H1 (cell line): ENCODE measurements at regions not wholly inside any gene's neighbourhood (a gene's known extent, or its start where the extent isn't known, plus 50 kb on each side); places are given as distances from the start of the nearest gene placed in this dataset.

Experiments used
- CTCF ChIA-PET: fragments of 300-600 bp; sonication (Branson Sonifier 250); formaldehyde crosslinking; loops from one replicate; lab custom pipeline; 2021; ENCODE audit not compliant: partially characterized antibody; lab: Charles Lee
- POLR2A ChIA-PET: fragments of 300-600 bp; sonication (Branson Sonifier 250); formaldehyde crosslinking; loops from one replicate; lab custom pipeline; 2021; ENCODE audit warnings: inconsistent platforms; ENCODE audit not compliant: partially characterized antibody; lab: Charles Lee
- DNase-seq, 2 experiments: peaks; one replicate each; pipeline versions ENCODE4 v3.0.0 to v3.0.0-alpha.2; 2010 to 2022; ENCODE audit warnings: low spot score in 2 of 2, low read depth in 1 of 2, mixed read lengths in 1 of 2
- FAIRE-seq: peaks from 2 replicates; lab custom pipeline; 2011; peaks lifted over from hg19 to GRCh38; lab: Jason Lieb, UNC
- H2AFZ ChIP-seq: 2 replicates; pipeline ENCODE4 v1.8.1; 2012; ENCODE audit warnings: low read length, inconsistent platforms
- H2AK5ac ChIP-seq: 2 replicates; pipeline ENCODE4 v1.6.1; 2013; ENCODE audit warnings: low read depth, low read length
- H2BK120ac ChIP-seq: replicated peaks from 2 replicates; pipeline ENCODE3; 2013; ENCODE audit warnings: low read depth, low read length, inconsistent platforms
- H2BK12ac ChIP-seq: 2 replicates; pipeline ENCODE4 v1.6.1; 2013; ENCODE audit warnings: low read depth, low read length
- H2BK15ac ChIP-seq: 2 replicates; pipeline ENCODE4 v1.6.1; 2013; ENCODE audit warnings: low read length
- H2BK20ac ChIP-seq: 2 replicates; pipeline ENCODE4 v1.6.1; 2013; ENCODE audit warnings: low read length
- H2BK5ac ChIP-seq: 2 replicates; pipeline ENCODE4 v1.6.1; 2013; ENCODE audit warnings: low read depth, low read length
- H3K14ac ChIP-seq: 2 replicates; pipeline ENCODE4 v1.6.1; 2013; ENCODE audit warnings: inconsistent platforms; ENCODE audit not compliant: insufficient read length
- H3K18ac ChIP-seq: 2 replicates; pipeline ENCODE4 v1.6.1; 2013; ENCODE audit warnings: low read length; ENCODE audit errors: extremely low read depth
- H3K23ac ChIP-seq: 2 replicates; pipeline ENCODE4 v1.6.1; 2013; ENCODE audit warnings: inconsistent platforms; ENCODE audit not compliant: insufficient read length
- H3K23me2 ChIP-seq: 2 replicates; pipeline ENCODE4 v1.6.1; 2013; ENCODE audit warnings: low read depth, low read length
- H3K27ac ChIP-seq: 2 replicates; pipeline ENCODE4 v1.6.1; 2011; ENCODE audit warnings: low read depth, low read length, inconsistent platforms
- H3K27me3 ChIP-seq, 4 experiments: replicated peaks in 1 of 4; 1 replicate in 1 of 4; 2 replicates in 3 of 4; pipeline versions ENCODE4 v1.6.1 to v1.8.1; 2011 to 2013; ENCODE audit warnings: low read length in 3 of 4, mild to moderate bottlenecking in 3 of 4, inconsistent platforms in 2 of 4, mixed read lengths in 2 of 4, moderate library complexity in 1 of 4; ENCODE audit not compliant: control insufficient read depth in 3 of 4, insufficient read depth in 3 of 4; ENCODE audit errors: extremely low read depth in 1 of 4
- H3K36me3 ChIP-seq, 4 experiments: 2 replicates each; pipeline versions ENCODE4 v1.6.1 to v1.8.1; 2011 to 2013; ENCODE audit warnings: mild to moderate bottlenecking in 4 of 4, low read length in 3 of 4, moderate library complexity in 2 of 4, control low read depth in 1 of 4, inconsistent platforms in 1 of 4; ENCODE audit not compliant: insufficient read depth in 4 of 4, control insufficient read depth in 2 of 4
- H3K4ac ChIP-seq: replicated peaks from 2 replicates; pipeline ENCODE3; 2013; ENCODE audit warnings: low read length, low read depth, mixed read lengths, inconsistent platforms; ENCODE audit not compliant: insufficient read length
- H3K4me1 ChIP-seq, 4 experiments: replicated peaks in 1 of 4; 1 replicate in 1 of 4; 2 replicates in 3 of 4; pipeline versions ENCODE4 v1.6.1 to v1.8.1; 2011 to 2013; ENCODE audit warnings: low read length in 3 of 4, inconsistent platforms in 2 of 4, mixed read lengths in 1 of 4; ENCODE audit not compliant: insufficient read depth in 4 of 4, control insufficient read depth in 3 of 4
- H3K4me2 ChIP-seq, 2 experiments: 2 replicates each; pipeline versions ENCODE4 v1.6.1 to v1.8.1; 2011 to 2013; ENCODE audit warnings: low read depth in 2 of 2, low read length in 2 of 2, control low read depth in 1 of 2, inconsistent platforms in 1 of 2, mild to moderate bottlenecking in 1 of 2; ENCODE audit not compliant: insufficient read depth in 1 of 2
- H3K4me3 ChIP-seq, 4 experiments: fragments of 200-600, 300-600 bp in 1 of 4; sonication (generic), shearing (Covaris generic), sonication (Bioruptor Twin) in 1 of 4; 2 replicates each; pipeline versions ENCODE4 v1.5.1 to v1.8.1; 2011 to 2016; ENCODE audit warnings: low read length in 4 of 4, low read depth in 3 of 4, control low read depth in 2 of 4, inconsistent platforms in 2 of 4, mild to moderate bottlenecking in 2 of 4, mixed read lengths in 1 of 4, moderate library complexity in 1 of 4; ENCODE audit not compliant: insufficient read depth in 2 of 4; ENCODE audit errors: extremely low read depth in 1 of 4
- H3K56ac ChIP-seq: replicated peaks from 2 replicates; pipeline ENCODE3; 2013; ENCODE audit warnings: low read depth, mild to moderate bottlenecking, mixed read lengths, low read length, inconsistent platforms; ENCODE audit not compliant: insufficient read length
- H3K79me1 ChIP-seq: 2 replicates; pipeline ENCODE4 v1.6.1; 2013; ENCODE audit warnings: low read depth, low read length, control low read depth
- H3K79me2 ChIP-seq, 2 experiments: 2 replicates each; pipeline versions ENCODE4 v1.6.1 to v1.8.1; 2012 to 2013; ENCODE audit warnings: low read length in 2 of 2, mild to moderate bottlenecking in 2 of 2, inconsistent platforms in 1 of 2; ENCODE audit not compliant: insufficient read depth in 2 of 2, control insufficient read depth in 1 of 2
- H3K9ac ChIP-seq, 4 experiments: replicated peaks in 1 of 4; 1 replicate in 1 of 4; 2 replicates in 3 of 4; pipeline versions ENCODE4 v1.6.1 to v1.8.1; 2011 to 2013; ENCODE audit warnings: low read depth in 3 of 4, low read length in 3 of 4, control low read depth in 2 of 4, mild to moderate bottlenecking in 2 of 4, moderate library complexity in 2 of 4, inconsistent platforms in 1 of 4; ENCODE audit errors: extremely low read depth in 1 of 4
- H3K9me3 ChIP-seq, 2 experiments: 2 replicates each; pipeline versions ENCODE4 v1.6.1 to v1.8.1; 2012 to 2013; ENCODE audit warnings: mild to moderate bottlenecking in 2 of 2, moderate library complexity in 2 of 2, control low read depth in 1 of 2, inconsistent platforms in 1 of 2, low read depth in 1 of 2, low read length in 1 of 2, mixed read lengths in 1 of 2; ENCODE audit not compliant: insufficient read depth in 2 of 2
- H4K20me1 ChIP-seq, 2 experiments: replicated peaks in 1 of 2; 2 replicates each; pipeline versions ENCODE3 to v1.8.1; 2011 to 2013; ENCODE audit warnings: inconsistent platforms in 2 of 2, low read length in 2 of 2, mild to moderate bottlenecking in 1 of 2; ENCODE audit not compliant: insufficient read depth in 2 of 2, control insufficient read depth in 1 of 2
- H4K5ac ChIP-seq: 2 replicates; pipeline ENCODE4 v1.6.1; 2013; ENCODE audit warnings: low read length, low read depth, mixed read lengths, inconsistent platforms; ENCODE audit not compliant: insufficient read length
- H4K8ac ChIP-seq: 2 replicates; pipeline ENCODE4 v1.8.0; 2013; ENCODE audit warnings: mild to moderate bottlenecking, moderate library complexity, low read length, inconsistent platforms; ENCODE audit not compliant: insufficient read depth; ENCODE audit errors: extremely low read depth
- H4K91ac ChIP-seq: replicated peaks from 2 replicates; pipeline ENCODE3; 2013; ENCODE audit warnings: low read length, mixed read lengths, inconsistent platforms; ENCODE audit not compliant: insufficient read length
- GABPA ChIP-seq: IDR thresholded peaks from 2 replicates; pipeline ENCODE4 v1.6.1; 2011; ENCODE audit warnings: mild to moderate bottlenecking, low read length, moderate library complexity, borderline replicate concordance; ENCODE audit not compliant: insufficient read depth
- KDM4A ChIP-seq: IDR thresholded peaks from one replicate; pipeline ENCODE4 v1.7.1; 2012; ENCODE audit warnings: low read depth, mild to moderate bottlenecking, moderate library complexity, low read length, inconsistent platforms; ENCODE audit not compliant: severe bottlenecking
- PHF8 ChIP-seq: fragments of 200-600 bp; sonication (generic); conservative IDR thresholded peaks from 2 replicates; pipeline ENCODE4 v1.7.1; 2012; ENCODE audit warnings: low read depth, mild to moderate bottlenecking, inconsistent platforms, low read length, moderate library complexity
- RAD21 ChIP-seq, 2 experiments: IDR thresholded peaks in 1 of 2; conservative IDR thresholded peaks in 1 of 2; 2 replicates each; pipeline ENCODE4 v1.6.1; 2011; ENCODE audit warnings: low read depth in 2 of 2, low read length in 2 of 2, improper control_type of control experiment in 1 of 2, inconsistent platforms in 1 of 2, mild to moderate bottlenecking in 1 of 2, moderate library complexity in 1 of 2
- SAP30 ChIP-seq: fragments of 300-600 bp; sonication (generic); IDR thresholded peaks from 2 replicates; pipeline ENCODE4 v1.7.1; 2012; ENCODE audit warnings: low read length, moderate library complexity, mild to moderate bottlenecking, inconsistent platforms; ENCODE audit not compliant: insufficient read depth, insufficient replicate concordance
- SIX5 ChIP-seq: IDR thresholded peaks from 2 replicates; pipeline ENCODE4 v1.6.1; 2011; ENCODE audit warnings: mild to moderate bottlenecking, low read depth, low read length
- SP1 ChIP-seq: IDR thresholded peaks from 2 replicates; pipeline ENCODE4 v1.6.1; 2011; ENCODE audit warnings: low read depth, low read length
- SP4 ChIP-seq: IDR thresholded peaks from 2 replicates; pipeline ENCODE4 v1.6.1; 2012; ENCODE audit warnings: low read length, inconsistent platforms
- WGBS, 2 experiments: shearing (Covaris generic) in 1 of 2; methylation state at CpG; one replicate each; pipeline versions ENCODE4 v1.1.6 to v1.1.7; 2013 to 2015; ENCODE audit warnings: low lambda C conversion rate in 2 of 2, mixed read lengths in 2 of 2, inconsistent platforms in 1 of 2, low coverage in 1 of 2, missing lambda C conversion rate in 1 of 2; ENCODE audit not compliant: insufficient replicate concordance in 2 of 2, insufficient coverage in 1 of 2, insufficient read length in 1 of 2; ENCODE audit errors: extremely low coverage in 1 of 2, missing lambda C conversion rate in 1 of 2; 5-methylcytosine and 5-hydroxymethylcytosine counted together
- TF ChIP-seq, protein P1 (sequence below): IDR thresholded peaks from 2 replicates; pipeline ENCODE4 v1.6.1; 2012; ENCODE audit warnings: low read length, inconsistent platforms
- TF ChIP-seq, protein P2 (sequence below): IDR thresholded peaks from 2 replicates; pipeline ENCODE4 v1.6.1; 2011; ENCODE audit warnings: low read depth, mild to moderate bottlenecking, low read length; ENCODE audit not compliant: insufficient read depth

DNA sequence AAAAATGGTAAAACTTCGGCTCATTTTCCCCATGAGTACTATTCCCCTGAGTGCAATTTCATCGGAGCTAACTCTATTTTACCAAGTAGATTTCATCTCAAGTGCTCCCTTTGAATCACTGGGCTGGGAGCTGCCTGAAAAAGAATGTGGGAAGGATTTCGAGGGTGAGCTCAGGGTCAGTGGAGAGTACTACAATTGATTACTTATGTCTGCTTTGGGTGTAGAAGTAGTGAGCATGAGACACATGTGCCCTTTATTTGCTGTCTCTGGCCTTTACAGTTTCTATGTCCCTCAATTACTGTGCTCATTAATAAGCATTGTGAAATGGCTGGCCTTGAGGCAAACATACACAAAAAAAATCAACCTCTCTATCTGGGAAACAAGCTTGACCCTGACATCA, 172.7 kb upstream of the RFX3 start:
- Histone ChIP-seq H3K27me3 (no peaks in the 10 kb centered on the region), H2BK20ac (no peak overlapping the region), H2AK5ac (no peak overlapping the region), H3K18ac (no peak overlapping the region), H4K91ac (no peak overlapping the region), H3K27ac (no peak overlapping the region), H2BK120ac (no peak overlapping the region), H3K4me3 (no peak overlapping the region), H2BK12ac (no peak overlapping the region), H3K23ac (no peak overlapping the region), H3K14ac (no peak overlapping the region), H2BK5ac (no peak overlapping the region), H4K5ac (no peak overlapping the region), H3K4me2 (no peak overlapping the region), H2BK15ac (no peak overlapping the region), H3K9me3 (no peaks in the 10 kb centered on the region), H3K79me2 (no peaks in the 10 kb centered on the region), H3K79me1 (no peaks in the 10 kb centered on the region), H3K23me2 (no peaks in the 10 kb centered on the region), H3K4me1 (peaks cover 0 to 2% (median under 1%) of the 10 kb centered on the region in 4 experiments; a peak in 2 of 7 replicates), H2AFZ (no peak overlapping the region), H4K8ac (no peak overlapping the region), H3K9ac (no peak overlapping the region), H3K56ac (no peak overlapping the region), H3K4ac (no peak overlapping the region), H3K36me3 (no peaks in the 10 kb centered on the region), H4K20me1 (no peaks in the 10 kb centered on the region)
- TF ChIP-seq, protein P1, sequence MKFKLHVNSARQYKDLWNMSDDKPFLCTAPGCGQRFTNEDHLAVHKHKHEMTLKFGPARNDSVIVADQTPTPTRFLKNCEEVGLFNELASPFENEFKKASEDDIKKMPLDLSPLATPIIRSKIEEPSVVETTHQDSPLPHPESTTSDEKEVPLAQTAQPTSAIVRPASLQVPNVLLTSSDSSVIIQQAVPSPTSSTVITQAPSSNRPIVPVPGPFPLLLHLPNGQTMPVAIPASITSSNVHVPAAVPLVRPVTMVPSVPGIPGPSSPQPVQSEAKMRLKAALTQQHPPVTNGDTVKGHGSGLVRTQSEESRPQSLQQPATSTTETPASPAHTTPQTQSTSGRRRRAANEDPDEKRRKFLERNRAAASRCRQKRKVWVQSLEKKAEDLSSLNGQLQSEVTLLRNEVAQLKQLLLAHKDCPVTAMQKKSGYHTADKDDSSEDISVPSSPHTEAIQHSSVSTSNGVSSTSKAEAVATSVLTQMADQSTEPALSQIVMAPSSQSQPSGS, result no peak
- TF ChIP-seq SIX5 (no peak), SP1 (no peak), SP4 (no peak), GABPA (no peak), RAD21 (IDR thresholded peaks at IDR 0.05 in 1 of 2, conservative IDR thresholded peaks at IDR 0.05 in 1 of 2; ENCODE audit: low read depth in 2 of 2, low read length in 2 of 2) (no peak), SAP30 (no peak), KDM4A (no peak), PHF8 (no peak)
- TF ChIP-seq, protein P2, sequence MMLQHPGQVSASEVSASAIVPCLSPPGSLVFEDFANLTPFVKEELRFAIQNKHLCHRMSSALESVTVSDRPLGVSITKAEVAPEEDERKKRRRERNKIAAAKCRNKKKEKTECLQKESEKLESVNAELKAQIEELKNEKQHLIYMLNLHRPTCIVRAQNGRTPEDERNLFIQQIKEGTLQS, result no peak
- FAIRE-seq, result no peak
- WGBS, 2 experiments, result 78% methylated on average over 3 of the region's 3 CpGs; no CpG with 5 or more reads in 1 of the 2 experiments
- CTCF ChIA-PET, result interaction anchor here (0.6 to 1.1 kb wide), 3 partner anchors 16 to 599 kb away, joined by 3 to 5 read pairs (median 4); no protein-coding TSS in a partner anchor
- no peak for DNase-seq
- POLR2A ChIA-PET, result no interaction called here
